ENCODE measurements at regions not wholly inside any gene's neighbourhood (a gene's known extent, or its start where the extent isn't known, plus 50 kb on each side); places are given as distances from the start of the nearest gene placed in this dataset.
"Not testable (repeated sequence)": the region's sequence is repeated elsewhere in the genome, so short reads cannot be mapped to it uniquely, and the experiment has no call there.

DNA sequence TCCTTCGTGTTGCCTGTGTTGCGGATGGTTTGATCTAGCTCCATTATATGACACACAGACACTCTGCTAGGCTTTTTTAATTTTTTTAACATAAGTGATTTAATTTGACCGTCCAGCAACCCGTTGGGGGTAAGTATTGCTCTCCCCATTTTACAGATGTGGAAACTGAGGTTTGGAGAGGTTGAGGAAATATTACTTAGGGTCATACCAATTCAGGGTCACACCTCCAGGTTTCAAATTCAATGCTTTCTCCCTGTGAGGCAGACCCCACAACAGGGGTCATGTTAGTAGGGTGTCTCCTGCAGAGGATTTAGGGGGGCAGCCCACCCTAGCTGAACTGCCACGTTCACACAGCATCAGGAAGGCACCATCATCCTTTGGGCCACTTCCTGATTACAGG lies 179.4 kb downstream of the COPRS start:
- ChIA-PET POLR2A (no interaction called here), CTCF (no interaction called here)

GRCh38 chr17:31678431-31678830 lies 180.6 kb downstream of the COPRS start:
- TF ChIP-seq PKNOX1 (IDR thresholded peaks at IDR 0.05) (no peak), L3MBTL2 (conservative IDR thresholded peaks at IDR 0.05) (no peak), ELF4 (IDR thresholded peaks at IDR 0.05) (no peak), CTBP1 (IDR thresholded peaks at IDR 0.05; ENCODE audit: borderline replicate concordance) (no peak), ZNF384 (IDR thresholded peaks at IDR 0.05) (no peak), ARNT (IDR thresholded peaks at IDR 0.05) (no peak), NFRKB (IDR thresholded peaks at IDR 0.05) (no peak), LEF1 (IDR thresholded peaks at IDR 0.05; ENCODE audit: borderline replicate concordance) (no peak), HDGF (IDR thresholded peaks at IDR 0.05; ENCODE audit: borderline replicate concordance) (no peak), SP1 (IDR thresholded peaks at IDR 0.05) (no peak), SUZ12 (IDR thresholded peaks at IDR 0.05) (no peak), FOXM1 (IDR thresholded peaks at IDR 0.05; ENCODE audit: borderline replicate concordance) (no peak), TARDBP (IDR thresholded peaks at IDR 0.05) (no peak)
- CTCF ChIA-PET: interaction anchor here (0.6 kb wide), 1 partner anchor 1652 kb away, joined by 3 read pairs; no protein-coding TSS in a partner anchor
- POLR2A ChIA-PET: no interaction called here
- DNase-seq (ENCODE audit: extremely low spot score): no peak

More for the DNA sequence above, 179.4 kb downstream of the COPRS start:
- no peak for DNase-seq (ENCODE audit: extremely low spot score)
- TF ChIP-seq ARNT (IDR thresholded peaks at IDR 0.05) (no peak), FOXA1 (IDR thresholded peaks at IDR 0.05) (no peak), FOXK2 (IDR thresholded peaks at IDR 0.05) (no peak), SP1 (IDR thresholded peaks at IDR 0.05) (no peak), HDGF (IDR thresholded peaks at IDR 0.05; ENCODE audit: borderline replicate concordance) (no peak)

DNA sequence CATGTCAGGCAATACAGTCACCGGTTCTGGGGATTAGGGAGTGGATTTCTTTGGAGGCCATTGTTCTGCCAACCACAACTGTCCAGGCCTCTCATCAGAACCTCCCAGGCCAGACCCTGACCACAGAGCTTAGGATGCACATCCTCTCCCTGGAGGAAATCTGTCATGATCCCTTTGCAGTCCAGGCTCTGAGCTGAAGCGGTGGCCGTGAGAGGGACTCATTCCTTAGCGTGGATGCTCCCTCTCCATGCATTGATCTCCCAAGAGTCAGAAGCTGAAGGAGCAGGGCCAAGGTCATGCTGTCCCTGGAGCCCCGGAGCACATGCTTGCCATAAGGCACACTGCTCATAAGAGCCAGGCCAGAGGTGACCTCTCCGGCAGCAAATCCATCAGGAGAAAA lies 181.4 kb downstream of the COPRS start:
- DNase-seq (ENCODE audit: extremely low spot score): no peak
- POLR2A ChIA-PET: no interaction called here
- TF ChIP-seq ELF4 (IDR thresholded peaks at IDR 0.05): no peak
- no peak for TF ChIP-seq CTBP1 (IDR thresholded peaks at IDR 0.05; ENCODE audit: borderline replicate concordance)
- no peak for TF ChIP-seq SP1 (IDR thresholded peaks at IDR 0.05)
- no peak for TF ChIP-seq ARNT (IDR thresholded peaks at IDR 0.05)
- no peak for TF ChIP-seq SUZ12 (IDR thresholded peaks at IDR 0.05)
- no peak for TF ChIP-seq FOXA1 (IDR thresholded peaks at IDR 0.05)
- no peak for TF ChIP-seq BHLHE40 (IDR thresholded peaks at IDR 0.05; ENCODE audit: borderline replicate concordance)
- no peak for TF ChIP-seq FOXK2 (IDR thresholded peaks at IDR 0.05)
- TF ChIP-seq TARDBP (IDR thresholded peaks at IDR 0.05): no peak
- no peak for TF ChIP-seq FOXM1 (IDR thresholded peaks at IDR 0.05; ENCODE audit: borderline replicate concordance)
- no peak for TF ChIP-seq PKNOX1 (IDR thresholded peaks at IDR 0.05)
- no peak for TF ChIP-seq NFRKB (IDR thresholded peaks at IDR 0.05)
- TF ChIP-seq HDGF (IDR thresholded peaks at IDR 0.05; ENCODE audit: borderline replicate concordance): no peak
- TF ChIP-seq ZNF384 (IDR thresholded peaks at IDR 0.05): no peak
- TF ChIP-seq LEF1 (IDR thresholded peaks at IDR 0.05; ENCODE audit: borderline replicate concordance): no peak
- CTCF ChIA-PET: no interaction called here

DNA sequence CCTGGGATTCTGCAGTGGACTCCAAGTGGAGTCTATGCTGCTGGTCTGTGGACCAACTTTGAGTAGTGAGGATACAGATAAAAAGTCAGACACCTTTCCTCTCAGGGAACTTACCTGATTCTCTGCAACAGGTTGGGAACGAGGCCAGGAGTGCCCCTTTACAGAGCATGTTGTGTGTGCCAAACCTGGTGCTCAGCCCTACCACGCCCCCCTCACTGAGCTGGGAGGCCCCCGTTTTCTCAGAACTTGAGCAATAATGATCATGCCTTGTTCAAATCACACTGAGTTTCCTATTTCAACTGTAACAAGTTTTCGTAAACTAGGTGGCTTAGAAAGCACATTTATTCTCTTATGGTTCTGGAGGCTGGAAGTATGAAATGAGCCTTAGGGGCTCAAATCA lies 182.0 kb downstream of the COPRS start:
- ChIA-PET POLR2A (no interaction called here), CTCF (no interaction called here)
- TF ChIP-seq TARDBP (IDR thresholded peaks at IDR 0.05) (no peak), FOXM1 (IDR thresholded peaks at IDR 0.05; ENCODE audit: borderline replicate concordance) (no peak), HDGF (IDR thresholded peaks at IDR 0.05; ENCODE audit: borderline replicate concordance) (no peak), L3MBTL2 (conservative IDR thresholded peaks at IDR 0.05) (no peak), ELF4 (IDR thresholded peaks at IDR 0.05) (no peak), FOXK2 (IDR thresholded peaks at IDR 0.05) (no peak), CTBP1 (IDR thresholded peaks at IDR 0.05; ENCODE audit: borderline replicate concordance) (no peak), LEF1 (IDR thresholded peaks at IDR 0.05; ENCODE audit: borderline replicate concordance) (no peak), BHLHE40 (IDR thresholded peaks at IDR 0.05; ENCODE audit: borderline replicate concordance) (no peak), ZNF384 (IDR thresholded peaks at IDR 0.05) (no peak)

DNA sequence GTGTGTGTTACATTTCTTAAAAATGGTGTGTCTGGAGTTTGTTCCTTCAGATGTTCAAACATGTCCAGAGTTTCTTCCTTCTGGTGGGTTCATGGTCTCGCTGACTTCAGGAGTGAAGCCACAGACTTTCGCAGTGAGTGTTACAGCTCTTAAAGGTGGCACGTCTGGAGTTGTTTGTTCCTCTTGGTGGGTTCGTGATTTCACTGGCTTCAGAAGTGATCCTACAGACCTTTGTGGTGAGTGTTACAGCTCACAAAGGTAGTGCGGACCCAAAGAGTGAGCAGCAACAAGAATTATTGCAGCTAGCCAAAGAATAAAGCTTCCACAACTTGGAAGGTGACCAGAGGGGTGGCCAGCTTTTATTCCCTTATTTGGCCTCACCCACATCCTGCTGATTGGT lies 183.7 kb downstream of the COPRS start:
- DNase-seq (ENCODE audit: extremely low spot score); POLR2A ChIA-PET; CTCF ChIA-PET: not testable (repeated sequence)

More for the DNA sequence above, 182.0 kb downstream of the COPRS start:
- DNase-seq (ENCODE audit: extremely low spot score): no peak

- ChIA-PET CTCF (no interaction called here), POLR2A (no interaction called here)
- no peak for DNase-seq (ENCODE audit: extremely low spot score)
- TF ChIP-seq ZNF384 (IDR thresholded peaks at IDR 0.05) (no peak), SUZ12 (IDR thresholded peaks at IDR 0.05) (no peak)
These were observed 184.2 kb downstream of the COPRS start for GRCh38 chr17:31674717-31675349.

GRCh38 chr17:31674305-31674704 lies 184.7 kb downstream of the COPRS start:
- no peak for DNase-seq (ENCODE audit: extremely low spot score)
- ChIA-PET POLR2A (no interaction called here), CTCF (no interaction called here)
- no peak for TF ChIP-seq FOXM1 (IDR thresholded peaks at IDR 0.05; ENCODE audit: borderline replicate concordance)
- no peak for TF ChIP-seq LEF1 (IDR thresholded peaks at IDR 0.05; ENCODE audit: borderline replicate concordance)
- no peak for TF ChIP-seq ZNF384 (IDR thresholded peaks at IDR 0.05)
- no peak for TF ChIP-seq PKNOX1 (IDR thresholded peaks at IDR 0.05)
- no peak for TF ChIP-seq ARNT (IDR thresholded peaks at IDR 0.05)
- TF ChIP-seq ELF4 (IDR thresholded peaks at IDR 0.05): no peak
- TF ChIP-seq FOXA1 (IDR thresholded peaks at IDR 0.05): no peak
- no peak for TF ChIP-seq CTBP1 (IDR thresholded peaks at IDR 0.05; ENCODE audit: borderline replicate concordance)
- no peak for TF ChIP-seq HDGF (IDR thresholded peaks at IDR 0.05; ENCODE audit: borderline replicate concordance)
- TF ChIP-seq SUZ12 (IDR thresholded peaks at IDR 0.05): no peak
- TF ChIP-seq FOXK2 (IDR thresholded peaks at IDR 0.05): no peak
- TF ChIP-seq TARDBP (IDR thresholded peaks at IDR 0.05): no peak
- no peak for TF ChIP-seq BHLHE40 (IDR thresholded peaks at IDR 0.05; ENCODE audit: borderline replicate concordance)
- no peak for TF ChIP-seq NFRKB (IDR thresholded peaks at IDR 0.05)
- no peak for TF ChIP-seq SP1 (IDR thresholded peaks at IDR 0.05)

All from HEK293T (cell line).